RWPE1 (cell line): ENCODE measurements at regions not wholly inside any gene's neighbourhood (a gene's known extent, or its start where the extent isn't known, plus 50 kb on each side); places are given as distances from the start of the nearest gene placed in this dataset.

Experiments
- CTCF ChIA-PET: fragments of 350-600 bp; sonication (Branson Sonifier 250); formaldehyde crosslinking; extraction: SDS; loops from one replicate; lab custom pipeline; 2021; lab: Yijun Ruan, JAX
- POLR2A ChIA-PET: fragments of 400-600 bp; formaldehyde crosslinking; extraction: SDS; loops from one replicate; lab custom pipeline; 2020; ENCODE audit warnings: antibody characterized with exemption; ENCODE audit not compliant: low non-redundant PET; lab: Yijun Ruan, JAX
- DNase-seq: peaks from one replicate; pipeline ENCODE4 v3.0.0; 2012; ENCODE audit warnings: low spot score
- H3K27ac ChIP-seq: fragments of 450-650 bp; 2 replicates; pipeline ENCODE4 v1.5.1; 2017
- CTCF ChIP-seq: fragments of 450-650 bp; conservative IDR thresholded peaks from 2 replicates; pipeline ENCODE4 v1.5.1; 2017; ENCODE audit warnings: low read depth, mild to moderate bottlenecking

DNA sequence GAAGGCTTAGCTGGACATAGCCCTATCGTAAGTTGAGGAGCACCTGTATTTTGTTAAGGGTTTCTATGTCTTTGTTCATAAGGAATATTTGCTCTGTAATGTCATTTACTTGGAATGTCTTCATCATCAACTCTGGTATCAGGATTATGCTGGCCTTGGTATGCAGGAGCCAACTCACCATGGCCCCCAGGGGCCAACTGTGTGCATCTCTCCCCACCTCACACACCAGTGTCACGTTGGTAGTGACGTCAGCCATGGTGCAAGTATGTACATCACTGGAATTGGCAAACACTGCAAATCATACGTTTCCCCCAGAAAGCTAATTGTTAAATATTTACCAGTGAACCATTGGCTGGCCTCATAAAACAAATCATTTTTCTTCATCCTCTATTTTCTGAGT, 70.8 kb downstream of the YTHDF1 start:
- no peak for DNase-seq
- H3K27ac ChIP-seq = no peak overlapping the region
- TF ChIP-seq CTCF = no peak
- CTCF ChIA-PET = no interaction called here
- POLR2A ChIA-PET = no interaction called here

- no peak for TF ChIP-seq CTCF
- H3K27ac ChIP-seq = no peak overlapping the region
- CTCF ChIA-PET = no interaction called here
- DNase-seq = no peak
- POLR2A ChIA-PET = interaction anchor here (0.6 kb wide), 1 partner anchor 23 kb away, joined by 3 read pairs; no protein-coding TSS in a partner anchor
Measured at GRCh38 chr20:63142933-63143332, 73.0 kb downstream of the YTHDF1 start.

DNA sequence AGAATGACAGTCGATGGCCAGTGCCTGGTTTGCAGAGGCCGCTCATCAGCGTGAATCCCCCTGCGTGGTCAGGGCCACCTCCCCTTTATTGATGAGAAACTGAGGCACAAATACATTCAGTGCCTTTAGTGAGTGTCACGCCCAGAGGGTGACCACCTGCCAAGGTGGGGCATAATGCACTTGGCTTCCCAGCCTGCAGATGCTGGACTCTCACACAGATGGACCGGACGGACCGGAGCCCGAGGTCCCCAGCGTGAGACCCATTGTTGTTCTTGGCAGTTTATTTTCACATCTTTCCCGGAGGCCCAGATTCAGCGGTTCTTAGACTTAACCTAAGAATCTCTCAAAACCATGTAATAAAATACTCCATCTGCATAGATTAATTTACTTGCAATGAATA, 74.4 kb downstream of the YTHDF1 start:
- H3K27ac ChIP-seq = no peak overlapping the region
- POLR2A ChIA-PET = no interaction called here
- CTCF ChIA-PET = interaction anchor here (0.6 to 0.9 kb wide), 2 partner anchors 81 to 87 kb away, joined by 3 read pairs; no protein-coding TSS in a partner anchor
- TF ChIP-seq CTCF = no peak
- DNase-seq = no peak

- TF ChIP-seq CTCF = no peak
- no peak for DNase-seq
- POLR2A ChIA-PET = no interaction called here
- H3K27ac ChIP-seq = no peak overlapping the region
- CTCF ChIA-PET = no interaction called here
Measured at GRCh38 chr20:63140514-63141433, 75.2 kb downstream of the YTHDF1 start.

DNA sequence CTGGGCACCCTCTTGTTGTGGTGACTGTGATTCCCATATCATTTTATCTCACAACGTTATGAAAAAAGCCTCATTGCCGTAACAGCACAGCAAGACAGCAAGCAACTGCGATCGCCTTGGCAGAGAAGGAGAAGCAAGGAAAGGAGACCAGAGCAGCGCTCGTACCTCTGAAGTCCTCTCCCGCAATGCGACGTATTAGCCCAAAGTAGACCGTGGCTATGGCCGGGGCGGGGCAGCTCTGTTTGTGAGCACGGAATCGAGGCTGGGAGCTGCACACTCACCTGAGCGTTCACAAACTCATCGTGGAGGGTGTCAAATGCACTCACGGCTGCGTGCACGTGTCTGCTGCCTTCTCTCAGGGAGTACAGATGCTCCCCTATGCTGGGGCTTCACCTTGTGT, 76.1 kb downstream of the YTHDF1 start:
- ChIA-PET CTCF (no interaction called here), POLR2A (no interaction called here)
- H3K27ac ChIP-seq = no peak overlapping the region
- no peak for DNase-seq
- no peak for TF ChIP-seq CTCF

DNA sequence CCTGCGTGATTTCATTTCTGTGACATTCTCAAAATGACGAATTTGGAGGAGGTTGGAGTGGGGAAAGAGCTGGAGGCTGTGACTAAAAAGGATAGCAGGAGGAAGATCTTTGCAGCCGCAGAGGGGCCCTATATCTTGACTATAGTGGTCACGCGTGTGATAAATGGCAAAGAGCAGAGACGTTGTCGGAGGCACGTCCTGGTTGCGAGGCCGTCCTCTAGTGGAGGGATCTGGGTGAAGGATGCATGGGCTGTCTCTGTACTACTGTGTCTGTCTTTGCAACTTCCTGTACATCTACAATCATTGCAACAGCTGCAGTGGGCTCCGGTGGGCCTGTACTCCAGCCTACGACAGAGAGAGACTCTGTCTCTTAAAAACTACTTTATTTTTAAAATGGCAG, 76.6 kb downstream of the YTHDF1 start:
- no peak overlapping the region for H3K27ac ChIP-seq
- CTCF ChIA-PET = no interaction called here
- TF ChIP-seq CTCF = no peak
- POLR2A ChIA-PET = no interaction called here
- no peak for DNase-seq
